ENCODE measurements at regions not wholly inside any gene's neighbourhood (a gene's known extent, or its start where the extent isn't known, plus 50 kb on each side); places are given as distances from the start of the nearest gene placed in this dataset.

- no peak for TF ChIP-seq FOXK2 (IDR thresholded peaks at IDR 0.05)
- TF ChIP-seq FOXM1 (IDR thresholded peaks at IDR 0.05; ENCODE audit: borderline replicate concordance) = no peak
- no peak for TF ChIP-seq ARNT (IDR thresholded peaks at IDR 0.05)
- no peak for TF ChIP-seq CTBP1 (IDR thresholded peaks at IDR 0.05; ENCODE audit: borderline replicate concordance)
- no peak for TF ChIP-seq HDGF (IDR thresholded peaks at IDR 0.05; ENCODE audit: borderline replicate concordance)
- TF ChIP-seq TARDBP (IDR thresholded peaks at IDR 0.05) = no peak
- TF ChIP-seq ELF4 (IDR thresholded peaks at IDR 0.05) = no peak
- TF ChIP-seq L3MBTL2 (conservative IDR thresholded peaks at IDR 0.05) = no peak
- no peak for TF ChIP-seq SP1 (IDR thresholded peaks at IDR 0.05)
- TF ChIP-seq BHLHE40 (IDR thresholded peaks at IDR 0.05; ENCODE audit: borderline replicate concordance) = no peak
- no peak for TF ChIP-seq NFRKB (IDR thresholded peaks at IDR 0.05)
- no peak for TF ChIP-seq FOXA1 (IDR thresholded peaks at IDR 0.05)
- no peak for TF ChIP-seq SUZ12 (IDR thresholded peaks at IDR 0.05)
Measured at GRCh38 chr10:26931223-26931622, 70.5 kb upstream of the ABI1 start.

All from HEK293T (cell line).